WTC11 (cell line): ENCODE measurements at regions not wholly inside any gene's neighbourhood (a gene's known extent, or its start where the extent isn't known, plus 50 kb on each side); places are given as distances from the start of the nearest gene placed in this dataset.

Experiments
- CREB1 ChIP-seq: sonication (generic); formaldehyde crosslinking; IDR thresholded peaks from 2 replicates; pipeline ENCODE4 v1.8.0; 2023; ENCODE audit warnings: mild to moderate bottlenecking, missing genetic modification reagents
- ESRRA ChIP-seq: sonication (generic); formaldehyde crosslinking; IDR thresholded peaks from 2 replicates; pipeline ENCODE4 v1.8.1; 2022; ENCODE audit warnings: mild to moderate bottlenecking, missing genetic modification reagents, borderline replicate concordance

GRCh38 chr18:73841661-73842060 is 306.0 kb downstream of the FBXO15 start:
- TF ChIP-seq CREB1 (CRISPR knock-in tag) (no peak), ESRRA (CRISPR knock-in tag) (no peak)
